Endothelial cell of umbilical vein (primary cell): ENCODE measurements at regions not wholly inside any gene's neighbourhood (a gene's known extent, or its start where the extent isn't known, plus 50 kb on each side); places are given as distances from the start of the nearest gene placed in this dataset.

ENCODE experiments used
- CTCF ChIP-seq, 2 donors: IDR thresholded peaks; 1 replicate in 1 of 2; 2 replicates in 1 of 2; pipeline ENCODE4 v1.5.1; 2011; ENCODE audit warnings: low read length in 2 of 2, mild to moderate bottlenecking in 2 of 2, moderate library complexity in 2 of 2, control low read depth in 1 of 2, inconsistent platforms in 1 of 2, low read depth in 1 of 2; ENCODE audit not compliant: insufficient read depth in 1 of 2; ENCODE audit errors: extremely low read depth in 1 of 2
- EZH2 ChIP-seq: IDR thresholded peaks from 2 replicates; pipeline ENCODE4 v1.6.1; 2012; ENCODE audit warnings: borderline replicate concordance, low read depth, mild to moderate bottlenecking, moderate library complexity, low read length, inconsistent platforms; ENCODE audit not compliant: severe bottlenecking
- GATA2 ChIP-seq: IDR thresholded peaks from 2 replicates; pipeline ENCODE4 v1.7.0; 2011; ENCODE audit warnings: low read depth, mild to moderate bottlenecking, moderate library complexity, mixed read lengths, low read length; ENCODE audit not compliant: insufficient read length, insufficient read depth
- MAX ChIP-seq: IDR thresholded peaks from 2 replicates; pipeline ENCODE4 v1.6.1; 2011; ENCODE audit not compliant: insufficient read depth, insufficient read length
- MYC ChIP-seq: IDR thresholded peaks from one replicate; pipeline ENCODE4 v1.6.1; 2011; ENCODE audit warnings: mild to moderate bottlenecking, low read depth, low read length
- POLR2A ChIP-seq: IDR thresholded peaks from 2 replicates; pipeline ENCODE4 v1.6.1; 2012; ENCODE audit warnings: low read depth, mild to moderate bottlenecking, control low read depth, low read length
- POLR2AphosphoS5 ChIP-seq: IDR thresholded peaks from 2 replicates; pipeline ENCODE4 v1.6.1; 2012; ENCODE audit warnings: low read depth, mild to moderate bottlenecking, control low read depth, low read length, moderate library complexity; ENCODE audit not compliant: insufficient read depth

- TF ChIP-seq EZH2 (no peak), POLR2A (no peak), CTCF (IDR thresholded peaks at IDR 0.05; ENCODE audit: extremely low read depth in 1 of 2, insufficient read depth in 1 of 2, low read depth in 1 of 2, low read length in 2 of 2) (no peak), MYC (no peak), GATA2 (no peak), MAX (no peak), POLR2AphosphoS5 (no peak)
Observed at GRCh38 chr3:115428841-115429240, 194.5 kb upstream of the GAP43 start.
